Body of pancreas (tissue), 4 donors: ENCODE measurements at regions not wholly inside any gene's neighbourhood (a gene's known extent, or its start where the extent isn't known, plus 50 kb on each side); places are given as distances from the start of the nearest gene placed in this dataset.

Experiments
- POLR2A ChIP-seq, 3 donors: fragments of 450-650 bp; IDR thresholded peaks; one replicate each; pipeline ENCODE4 v1.6.1; 2016; ENCODE audit warnings: antibody characterized with exemption in 3 of 3, mild to moderate bottlenecking in 2 of 3
- TF ChIP-seq, protein P1 (sequence below), 7 experiments: fragments of 450-650 bp in 4 of 7; fragments of 200-600 bp in 3 of 7; sonication (generic) in 3 of 7; IDR thresholded peaks; one replicate each; pipeline ENCODE4 v1.5.1; 2016 to 2019; ENCODE audit warnings: antibody characterized with exemption in 7 of 7

DNA sequence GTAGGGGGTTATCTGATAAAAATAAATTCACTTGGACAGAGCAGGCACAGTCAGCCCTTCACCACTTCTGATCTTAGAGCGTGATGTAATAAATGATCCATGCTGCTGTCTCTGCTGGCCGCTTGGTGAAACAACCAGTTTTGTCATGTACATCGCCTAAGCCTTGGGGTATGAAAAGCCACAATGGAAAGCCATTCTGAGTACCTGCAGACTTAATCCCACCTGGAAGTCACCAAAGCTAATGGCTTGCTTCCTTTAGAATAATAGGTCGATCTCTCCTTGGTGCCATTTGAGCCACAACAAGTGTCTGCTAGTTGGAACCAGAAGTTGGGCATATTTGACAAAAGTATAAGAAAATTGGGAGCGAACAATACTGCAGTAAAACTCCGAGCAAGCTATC is 1649.7 kb upstream of the SPRY2 start:
- TF ChIP-seq, protein P1, sequence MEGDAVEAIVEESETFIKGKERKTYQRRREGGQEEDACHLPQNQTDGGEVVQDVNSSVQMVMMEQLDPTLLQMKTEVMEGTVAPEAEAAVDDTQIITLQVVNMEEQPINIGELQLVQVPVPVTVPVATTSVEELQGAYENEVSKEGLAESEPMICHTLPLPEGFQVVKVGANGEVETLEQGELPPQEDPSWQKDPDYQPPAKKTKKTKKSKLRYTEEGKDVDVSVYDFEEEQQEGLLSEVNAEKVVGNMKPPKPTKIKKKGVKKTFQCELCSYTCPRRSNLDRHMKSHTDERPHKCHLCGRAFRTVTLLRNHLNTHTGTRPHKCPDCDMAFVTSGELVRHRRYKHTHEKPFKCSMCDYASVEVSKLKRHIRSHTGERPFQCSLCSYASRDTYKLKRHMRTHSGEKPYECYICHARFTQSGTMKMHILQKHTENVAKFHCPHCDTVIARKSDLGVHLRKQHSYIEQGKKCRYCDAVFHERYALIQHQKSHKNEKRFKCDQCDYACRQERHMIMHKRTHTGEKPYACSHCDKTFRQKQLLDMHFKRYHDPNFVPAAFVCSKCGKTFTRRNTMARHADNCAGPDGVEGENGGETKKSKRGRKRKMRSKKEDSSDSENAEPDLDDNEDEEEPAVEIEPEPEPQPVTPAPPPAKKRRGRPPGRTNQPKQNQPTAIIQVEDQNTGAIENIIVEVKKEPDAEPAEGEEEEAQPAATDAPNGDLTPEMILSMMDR (IDR thresholded peaks at IDR 0.05): no peak
- no peak for TF ChIP-seq POLR2A (IDR thresholded peaks at IDR 0.05)
